Peyer's patch (tissue), 4 donors: ENCODE measurements at regions not wholly inside any gene's neighbourhood (a gene's known extent, or its start where the extent isn't known, plus 50 kb on each side); places are given as distances from the start of the nearest gene placed in this dataset.

Experiments used
- CTCF ChIP-seq, 6 experiments: fragments of 450-650 bp in 4 of 6; fragments of 200-600 bp in 2 of 6; sonication (generic) in 1 of 6; IDR thresholded peaks; one replicate each; pipeline ENCODE4 v1.5.1; 2017 to 2019; ENCODE audit warnings: antibody characterized with exemption in 6 of 6, mild to moderate bottlenecking in 3 of 6, moderate library complexity in 1 of 6
- POLR2A ChIP-seq, 2 donors: fragments of 450-650 bp; IDR thresholded peaks; one replicate each; pipeline ENCODE4 v1.5.1; 2017; ENCODE audit warnings: antibody characterized with exemption in 2 of 2, mild to moderate bottlenecking in 2 of 2, moderate library complexity in 2 of 2

- no peak for TF ChIP-seq CTCF (IDR thresholded peaks at IDR 0.05)
- TF ChIP-seq POLR2A (IDR thresholded peaks at IDR 0.05) = no peak
Observed at GRCh38 chr22:48314073-48314472, 1513.6 kb downstream of the BRD1 start.
